Left renal cortex interstitium (tissue), 4 donors: ENCODE measurements at regions not wholly inside any gene's neighbourhood (a gene's known extent, or its start where the extent isn't known, plus 50 kb on each side); places are given as distances from the start of the nearest gene placed in this dataset.
A peak's percentile ranks its signal among the peaks of the same experiment; 100 is the strongest.

Experiments
- DNase-seq, 4 donors: peaks; one replicate each; pipeline ENCODE4 v3.0.0-alpha.2; 2013; ENCODE audit warnings: low read depth in 4 of 4, low spot score in 2 of 4, missing footprints in 1 of 4

- DNase-seq, result no peak
These were observed 163.6 kb upstream of the ZNF536 start for GRCh38 chr19:30208436-30209060.

GRCh38 chr19:30209617-30210600 lies 162.3 kb upstream of the ZNF536 start:
- no peak for DNase-seq

GRCh38 chr19:30212574-30212973 lies 159.6 kb upstream of the ZNF536 start:
- no peak for DNase-seq

GRCh38 chr19:30214651-30215051 lies 157.5 kb upstream of the ZNF536 start:
- no peak for DNase-seq

GRCh38 chr19:30215248-30215647 lies 156.9 kb upstream of the ZNF536 start:
- DNase-seq, result no peak

- DNase-seq, result no peak
These were observed 155.7 kb upstream of the ZNF536 start for GRCh38 chr19:30216453-30216852.

GRCh38 chr19:30217461-30217860 lies 154.7 kb upstream of the ZNF536 start:
- DNase-seq, result no peak

- no peak for DNase-seq
These were observed 152.5 kb upstream of the ZNF536 start for GRCh38 chr19:30219702-30220101.

- no peak for DNase-seq
These were observed 151.0 kb upstream of the ZNF536 start for GRCh38 chr19:30221176-30221575.

GRCh38 chr19:30222428-30222873 lies 149.7 kb upstream of the ZNF536 start:
- no peak for DNase-seq

GRCh38 chr19:30222992-30223865 lies 149.0 kb upstream of the ZNF536 start:
- DNase-seq, result peak in 1 of 4 donors; percentile 16

GRCh38 chr19:30223866-30224688 lies 148.1 kb upstream of the ZNF536 start:
- peak in 1 of 4 donors; percentile 3 for DNase-seq

- peak in 1 of 4 donors; percentile 29 for DNase-seq
These were observed 147.2 kb upstream of the ZNF536 start for GRCh38 chr19:30224689-30225606.

- no peak for DNase-seq
These were observed 146.3 kb upstream of the ZNF536 start for GRCh38 chr19:30225676-30226463.

- peak in 1 of 4 donors; percentile 27 for DNase-seq
These were observed 145.6 kb upstream of the ZNF536 start for GRCh38 chr19:30226464-30227011.

GRCh38 chr19:30227012-30227621 lies 145.1 kb upstream of the ZNF536 start:
- DNase-seq, result no peak

- DNase-seq, result peak in 1 of 4 donors; percentile 54
These were observed 144.5 kb upstream of the ZNF536 start for GRCh38 chr19:30227661-30228112.
